GM12891 (cell line): ENCODE measurements at regions not wholly inside any gene's neighbourhood (a gene's known extent, or its start where the extent isn't known, plus 50 kb on each side); places are given as distances from the start of the nearest gene placed in this dataset.

ENCODE experiments used
- DNase-seq: peaks from one replicate; pipeline ENCODE4 v3.0.0; 2011; ENCODE audit warnings: low spot score; ENCODE audit not compliant: insufficient read length
- FAIRE-seq: peaks from 2 replicates; lab custom pipeline; 2011; peaks lifted over from hg19 to GRCh38; lab: Jason Lieb, UNC
- PAX5 ChIP-seq: IDR thresholded peaks from 2 replicates; pipeline ENCODE4 v1.6.1; 2011; ENCODE audit warnings: low read length, moderate library complexity, mild to moderate bottlenecking; ENCODE audit not compliant: insufficient read depth, severe bottlenecking
- POLR2A ChIP-seq: IDR thresholded peaks from 2 replicates; pipeline ENCODE4 v1.6.1; 2011; ENCODE audit warnings: low read depth, low read length, control low read depth
- POLR2AphosphoS5 ChIP-seq: IDR thresholded peaks from 2 replicates; pipeline ENCODE4 v1.6.1; 2011; ENCODE audit warnings: low read depth, low read length, control low read depth
- POU2F2 ChIP-seq: IDR thresholded peaks from 2 replicates; pipeline ENCODE4 v1.6.1; 2011; ENCODE audit warnings: low read depth, mild to moderate bottlenecking, control low read depth, low read length, moderate library complexity
- SPI1 ChIP-seq: IDR thresholded peaks from 2 replicates; pipeline ENCODE4 v1.6.1; 2011; ENCODE audit warnings: low read depth, low read length, control low read depth
- TAF1 ChIP-seq: IDR thresholded peaks from 2 replicates; pipeline ENCODE4 v1.6.1; 2011; ENCODE audit warnings: low read depth, low read length, control low read depth

DNA sequence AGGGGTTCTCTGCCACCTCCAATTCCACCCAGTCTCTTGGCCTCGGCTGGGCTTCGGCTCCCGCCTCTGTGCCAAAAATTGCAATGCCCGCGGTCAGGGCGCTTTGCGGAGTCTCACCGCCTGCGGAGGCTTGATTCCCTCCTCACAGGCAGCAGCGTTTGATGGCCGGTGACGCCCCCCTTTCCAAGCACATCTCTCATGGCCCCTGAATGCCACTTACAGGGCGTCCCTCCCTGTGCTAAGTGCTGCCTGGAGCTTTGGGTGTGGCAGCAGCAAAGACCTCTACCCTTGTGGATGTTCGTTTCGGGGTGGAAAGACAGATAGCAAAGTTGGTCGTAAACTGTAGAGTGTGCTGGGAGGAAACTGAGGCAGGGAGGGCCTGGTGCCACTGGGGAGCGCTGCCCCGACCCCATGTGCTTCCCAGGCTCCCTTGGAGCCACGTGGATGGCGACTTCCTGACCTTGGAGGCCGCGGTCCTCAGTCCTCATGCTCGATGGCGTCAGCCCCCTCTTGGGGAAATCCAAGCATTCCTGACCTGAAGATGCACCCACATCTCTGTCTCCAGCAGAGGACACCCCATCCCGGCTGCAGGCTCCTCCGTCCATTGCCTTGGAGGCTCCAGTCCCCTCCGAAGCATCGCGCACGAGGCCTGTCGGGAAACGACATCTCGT, 249.2 kb upstream of the IRX4 start:
- DNase-seq (no peak), FAIRE-seq (no peak)
- TF ChIP-seq POLR2AphosphoS5 = no peak
- no peak for TF ChIP-seq PAX5
- no peak for TF ChIP-seq POU2F2
- TF ChIP-seq SPI1 = no peak
- TF ChIP-seq POLR2A = no peak
- no peak for TF ChIP-seq TAF1

DNA sequence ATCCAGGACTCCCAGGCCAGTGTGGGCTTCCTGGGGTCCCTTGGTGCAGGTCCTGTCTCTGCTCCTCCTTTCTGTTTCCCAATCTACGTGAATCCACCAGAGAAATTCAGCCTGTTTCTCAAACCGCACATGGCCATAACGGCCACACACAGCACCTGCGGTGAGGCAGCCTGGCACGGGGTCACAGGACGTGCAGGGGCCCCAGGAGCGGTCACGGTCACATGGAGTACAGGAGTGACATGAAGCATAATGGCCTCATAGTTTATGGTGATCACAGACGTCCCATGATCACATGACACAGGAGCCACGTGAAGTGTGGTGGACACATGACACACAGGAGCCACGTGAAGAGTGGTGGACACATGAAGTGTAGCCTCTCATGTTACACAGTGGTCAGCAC, 248.5 kb upstream of the IRX4 start:
- no peak for DNase-seq
- TF ChIP-seq POLR2A (no peak), SPI1 (no peak), POU2F2 (no peak), TAF1 (no peak), POLR2AphosphoS5 (no peak), PAX5 (no peak)
- no peak for FAIRE-seq

DNA sequence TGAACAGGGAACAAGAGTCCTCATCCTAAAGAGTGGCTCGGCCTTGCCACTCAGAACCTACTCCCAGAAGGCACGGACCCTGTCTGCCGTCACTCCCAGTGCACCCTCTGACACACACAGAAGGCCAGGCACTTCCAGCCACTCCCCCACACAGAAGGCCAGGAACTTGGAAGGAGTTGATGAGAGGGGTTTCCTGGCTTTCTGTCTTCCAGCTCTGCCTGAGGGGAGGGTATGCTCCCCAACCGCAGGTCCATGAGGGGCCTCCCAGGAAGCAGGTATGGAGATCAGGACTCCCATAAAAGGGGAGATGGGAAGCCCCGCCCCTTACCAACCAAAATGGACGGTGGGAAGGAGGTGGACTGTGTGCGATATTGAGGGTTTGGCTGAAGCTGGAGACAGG, 247.6 kb upstream of the IRX4 start:
- DNase-seq = no peak
- TF ChIP-seq POLR2AphosphoS5 = no peak
- no peak for TF ChIP-seq TAF1
- FAIRE-seq = no peak

DNA sequence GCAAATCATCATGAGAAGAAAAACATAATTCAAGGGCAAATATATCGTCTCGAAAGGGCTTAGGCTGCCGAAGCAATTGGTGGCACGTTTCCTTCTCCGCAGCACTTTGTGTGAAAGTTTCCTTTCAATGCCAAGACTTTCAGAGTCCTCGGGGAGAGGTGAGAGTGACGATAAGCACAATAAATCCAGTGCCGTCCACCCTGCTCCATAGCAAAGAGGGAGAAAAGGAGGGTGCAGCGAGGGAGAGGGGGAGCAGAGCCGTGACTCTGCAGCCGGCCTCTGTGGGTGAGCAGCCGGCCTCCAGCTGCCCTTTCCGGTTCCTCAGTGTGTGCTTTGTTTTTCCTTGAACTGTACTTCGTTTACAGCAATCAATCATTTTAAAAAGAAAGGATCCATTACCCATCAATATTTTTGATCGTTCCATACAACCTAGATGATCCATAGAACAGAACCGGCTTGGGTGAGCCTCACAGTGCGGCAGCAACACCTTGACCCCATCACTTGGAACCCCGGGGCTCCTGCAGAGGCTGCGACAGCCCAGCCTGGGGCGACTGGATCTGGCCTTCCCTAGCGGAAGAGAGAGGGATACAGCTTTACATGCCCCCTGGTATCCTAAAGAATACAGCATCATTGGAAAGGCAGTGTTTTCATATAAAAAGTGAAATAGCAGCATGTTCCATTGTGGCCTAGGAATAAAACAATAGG, 247.0 kb upstream of the IRX4 start:
- DNase-seq (no peak), FAIRE-seq (no peak)
- TF ChIP-seq TAF1 (no peak), PAX5 (no peak), POU2F2 (no peak), SPI1 (no peak), POLR2A (no peak), POLR2AphosphoS5 (no peak)

GRCh38 chr5:2128686-2129355, 246.1 kb upstream of the IRX4 start:
- TF ChIP-seq TAF1 (no peak), PAX5 (no peak), SPI1 (no peak), POU2F2 (no peak), POLR2AphosphoS5 (no peak), POLR2A (no peak)
- no peak for FAIRE-seq

DNA sequence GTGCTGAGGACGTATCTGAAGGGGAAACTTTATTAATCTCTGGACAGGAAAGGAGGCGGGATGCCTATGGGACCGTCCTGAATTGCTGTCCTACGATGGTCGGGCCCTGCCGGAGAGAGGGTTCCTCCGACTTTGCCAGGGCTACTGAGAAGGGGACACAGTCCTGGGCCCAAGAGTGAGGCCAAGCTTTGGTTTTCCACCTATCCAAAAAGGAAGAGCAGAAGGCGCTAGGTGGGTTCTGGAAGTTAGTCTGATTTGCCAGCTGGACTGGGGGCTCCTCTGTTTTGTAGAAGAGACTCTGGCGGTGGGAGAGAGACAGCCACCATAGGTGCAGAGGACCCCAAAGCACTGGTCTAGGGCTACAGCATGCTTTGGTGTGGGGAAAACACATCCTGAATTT, 243.8 kb upstream of the IRX4 start:
- DNase-seq = no peak
- no peak for FAIRE-seq
- no peak for TF ChIP-seq POU2F2
- TF ChIP-seq POLR2AphosphoS5 = no peak

More at GRCh38 chr5:2128686-2129355, 246.1 kb upstream of the IRX4 start:
- DNase-seq = no peak

- DNase-seq (no peak), FAIRE-seq (no peak)
- TF ChIP-seq POU2F2 = no peak
- no peak for TF ChIP-seq POLR2AphosphoS5
- no peak for TF ChIP-seq PAX5
- no peak for TF ChIP-seq SPI1
- TF ChIP-seq POLR2A = no peak
- no peak for TF ChIP-seq TAF1
These were observed 243.2 kb upstream of the IRX4 start for GRCh38 chr5:2125901-2126265.

DNA sequence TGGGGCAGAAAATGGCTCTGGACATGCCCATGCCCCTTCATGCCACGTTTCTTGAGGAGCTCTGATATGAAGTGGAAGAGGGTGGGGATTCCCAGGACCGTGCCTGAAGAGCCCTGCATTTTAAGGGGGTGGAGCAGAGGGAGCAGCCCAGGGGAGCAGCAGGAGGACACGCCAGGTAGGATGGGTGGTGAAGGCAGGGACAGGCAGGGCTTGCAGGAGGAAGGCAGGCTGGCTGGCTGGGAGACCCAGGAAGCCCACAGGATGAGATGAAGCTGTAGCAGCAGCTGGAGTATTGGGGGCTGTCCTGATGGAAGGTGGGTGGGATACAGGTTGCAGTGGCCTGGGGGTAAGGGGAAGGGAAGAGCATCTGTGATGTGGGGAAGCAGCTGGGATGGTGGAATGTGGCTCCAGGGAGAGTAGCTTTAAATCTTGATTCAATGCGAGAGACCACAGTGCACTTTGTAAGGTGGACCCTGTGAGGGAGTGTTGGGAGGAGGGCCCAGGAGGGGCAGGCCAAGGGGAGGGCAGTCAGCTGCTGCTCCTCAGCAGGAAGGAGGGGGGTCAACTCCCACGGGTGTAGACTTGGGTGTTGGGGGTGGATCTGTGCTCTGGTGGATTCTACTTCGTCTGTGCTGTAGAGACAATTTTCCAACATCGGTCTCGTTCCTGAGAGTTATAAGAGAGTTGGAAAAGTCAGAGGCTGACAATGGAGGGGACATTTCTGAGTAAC, 242.6 kb upstream of the IRX4 start:
- FAIRE-seq (no peak), DNase-seq (no peak)
- no peak for TF ChIP-seq POLR2AphosphoS5
- no peak for TF ChIP-seq SPI1
- no peak for TF ChIP-seq POLR2A
- no peak for TF ChIP-seq PAX5
- no peak for TF ChIP-seq POU2F2
- no peak for TF ChIP-seq TAF1

- TF ChIP-seq PAX5 = no peak
- no peak for TF ChIP-seq SPI1
- FAIRE-seq (no peak), DNase-seq (no peak)
These were observed 241.9 kb upstream of the IRX4 start for GRCh38 chr5:2124434-2125170.
